SK-N-SH treated with all-trans-retinoic acid at 6 μM for 48 hours (cell line): ENCODE measurements at regions not wholly inside any gene's neighbourhood (a gene's known extent, or its start where the extent isn't known, plus 50 kb on each side); places are given as distances from the start of the nearest gene placed in this dataset.
A peak's percentile ranks its signal among the peaks of the same experiment; 100 is the strongest.

Source experiments
- ARNTL ChIP-seq: fragments of 450-650 bp; formaldehyde crosslinking; IDR thresholded peaks from 2 replicates; pipeline ENCODE4 v1.5.0; 2020; ENCODE audit warnings: low read depth, mild to moderate bottlenecking, moderate library complexity, borderline replicate concordance
- ESRRG ChIP-seq: fragments of 250-450 bp; sonication (Bioruptor Pico); IDR thresholded peaks from 2 replicates; pipeline ENCODE4 v1.6.1; 2021; ENCODE audit warnings: mild to moderate bottlenecking
- GLIS3 ChIP-seq: fragments of 250-450 bp; sonication (Bioruptor Pico); IDR thresholded peaks from 2 replicates; pipeline ENCODE4 v1.5.0; 2020; ENCODE audit warnings: mild to moderate bottlenecking, moderate library complexity
- SNAI2 ChIP-seq: fragments of 250-450 bp; sonication (Bioruptor Pico); IDR thresholded peaks from 2 replicates; pipeline ENCODE4 v1.5.0; 2020; ENCODE audit warnings: mild to moderate bottlenecking, moderate library complexity
- TCF4 ChIP-seq: fragments of 250-450 bp; sonication (Bioruptor Pico); IDR thresholded peaks from 2 replicates; pipeline ENCODE4 v1.8.0; 2021; ENCODE audit warnings: mild to moderate bottlenecking, moderate library complexity, borderline replicate concordance
- TF ChIP-seq, protein P1 (sequence below): fragments of 250-450 bp; sonication (Bioruptor Pico); IDR thresholded peaks from 2 replicates; pipeline ENCODE4 v1.5.1; 2020; ENCODE audit warnings: low read depth, mild to moderate bottlenecking, moderate library complexity
- TF ChIP-seq, protein P2 (sequence below): fragments of 250-450 bp; sonication (Bioruptor Pico); IDR thresholded peaks from 2 replicates; pipeline ENCODE4 v1.8.0; 2021; ENCODE audit warnings: low read depth, mild to moderate bottlenecking, moderate library complexity, borderline replicate concordance

DNA sequence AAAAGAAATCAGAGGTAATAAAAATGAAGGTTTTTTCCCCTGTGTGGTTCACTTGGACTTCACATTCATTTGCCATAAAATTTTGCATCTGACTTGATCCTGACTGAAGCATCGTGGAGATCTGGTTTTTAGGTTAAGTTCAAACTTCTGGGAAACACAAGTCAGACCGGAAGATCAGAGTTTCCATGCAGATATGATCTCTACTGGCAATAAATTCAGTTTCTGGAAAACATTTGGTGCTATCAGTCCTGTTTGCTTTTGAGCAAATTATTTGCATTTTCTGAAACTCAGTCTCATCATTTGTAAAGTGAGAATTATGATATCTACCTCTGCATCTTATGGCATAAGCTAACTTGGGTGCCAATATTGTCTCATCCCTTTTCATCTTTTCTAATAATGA, 81.3 kb upstream of the KCNMA1 start:
- TF ChIP-seq, protein P1, sequence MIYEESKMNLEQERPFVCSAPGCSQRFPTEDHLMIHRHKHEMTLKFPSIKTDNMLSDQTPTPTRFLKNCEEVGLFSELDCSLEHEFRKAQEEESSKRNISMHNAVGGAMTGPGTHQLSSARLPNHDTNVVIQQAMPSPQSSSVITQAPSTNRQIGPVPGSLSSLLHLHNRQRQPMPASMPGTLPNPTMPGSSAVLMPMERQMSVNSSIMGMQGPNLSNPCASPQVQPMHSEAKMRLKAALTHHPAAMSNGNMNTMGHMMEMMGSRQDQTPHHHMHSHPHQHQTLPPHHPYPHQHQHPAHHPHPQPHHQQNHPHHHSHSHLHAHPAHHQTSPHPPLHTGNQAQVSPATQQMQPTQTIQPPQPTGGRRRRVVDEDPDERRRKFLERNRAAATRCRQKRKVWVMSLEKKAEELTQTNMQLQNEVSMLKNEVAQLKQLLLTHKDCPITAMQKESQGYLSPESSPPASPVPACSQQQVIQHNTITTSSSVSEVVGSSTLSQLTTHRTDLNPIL (CRISPR knock-in tag) = no peak
- TF ChIP-seq, protein P2, sequence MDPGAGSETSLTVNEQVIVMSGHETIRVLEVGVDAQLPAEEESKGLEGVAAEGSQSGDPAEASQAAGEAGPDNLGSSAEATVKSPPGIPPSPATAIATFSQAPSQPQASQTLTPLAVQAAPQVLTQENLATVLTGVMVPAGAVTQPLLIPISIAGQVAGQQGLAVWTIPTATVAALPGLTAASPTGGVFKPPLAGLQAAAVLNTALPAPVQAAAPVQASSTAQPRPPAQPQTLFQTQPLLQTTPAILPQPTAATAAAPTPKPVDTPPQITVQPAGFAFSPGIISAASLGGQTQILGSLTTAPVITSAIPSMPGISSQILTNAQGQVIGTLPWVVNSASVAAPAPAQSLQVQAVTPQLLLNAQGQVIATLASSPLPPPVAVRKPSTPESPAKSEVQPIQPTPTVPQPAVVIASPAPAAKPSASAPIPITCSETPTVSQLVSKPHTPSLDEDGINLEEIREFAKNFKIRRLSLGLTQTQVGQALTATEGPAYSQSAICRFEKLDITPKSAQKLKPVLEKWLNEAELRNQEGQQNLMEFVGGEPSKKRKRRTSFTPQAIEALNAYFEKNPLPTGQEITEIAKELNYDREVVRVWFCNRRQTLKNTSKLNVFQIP (CRISPR knock-in tag) = no peak
- TF ChIP-seq ARNTL (CRISPR knock-in tag) (no peak), TCF4 (CRISPR knock-in tag) (peak; percentile 21; the same call in 1 of the 2 replicates), SNAI2 (CRISPR knock-in tag) (no peak), ESRRG (no peak), GLIS3 (no peak)
